SU-DHL-6 (cell line): ENCODE measurements at regions not wholly inside any gene's neighbourhood (a gene's known extent, or its start where the extent isn't known, plus 50 kb on each side); places are given as distances from the start of the nearest gene placed in this dataset.

Experiments used
- H2AFZ ChIP-seq: fragments of 200-600 bp; sonication (generic); 2 replicates; pipeline ENCODE4 v1.6.1; 2014; ENCODE audit warnings: low read depth, mild to moderate bottlenecking, moderate library complexity, mixed read lengths, antibody characterized with exemption, low read length; ENCODE audit not compliant: severe bottlenecking
- H3F3A ChIP-seq: fragments of 200-600 bp; shearing (Covaris generic); 2 replicates; pipeline ENCODE4 v1.6.0; 2016; ENCODE audit warnings: antibody characterized with exemption, mild to moderate bottlenecking; ENCODE audit not compliant: insufficient read depth
- H3K27ac ChIP-seq: fragments of 200-600 bp; sonication (generic); 2 replicates; pipeline ENCODE4 v1.5.1; 2016; ENCODE audit warnings: low read depth, mild to moderate bottlenecking, low read length, moderate library complexity, mixed read lengths
- H3K27me3 ChIP-seq: fragments of 200-600 bp; sonication (generic), shearing (Covaris generic); 2 replicates; pipeline ENCODE4 v1.6.0; 2014; ENCODE audit warnings: mild to moderate bottlenecking, low read length
- H3K36me3 ChIP-seq: fragments of 200-600 bp; sonication (generic); 2 replicates; pipeline ENCODE4 v1.6.1; 2014; ENCODE audit warnings: mild to moderate bottlenecking, low read length, mixed read lengths
- H3K4me2 ChIP-seq: fragments of 300-600, 200-600 bp; shearing (Covaris generic), sonication (generic); 2 replicates; pipeline ENCODE4 v1.6.0; 2014; ENCODE audit warnings: low read length, low read depth, mild to moderate bottlenecking; ENCODE audit not compliant: poor library complexity, severe bottlenecking
- H3K4me3 ChIP-seq: fragments of 200-600 bp; sonication (generic); 2 replicates; pipeline ENCODE4 v1.5.1; 2014; ENCODE audit warnings: antibody characterized with exemption, low read length, mild to moderate bottlenecking, mixed read lengths; ENCODE audit not compliant: insufficient read depth, poor library complexity, severe bottlenecking
- H3K79me2 ChIP-seq: fragments of 200-600 bp; sonication (generic); 2 replicates; pipeline ENCODE4 v1.6.1; 2014; ENCODE audit warnings: mild to moderate bottlenecking, low read length, moderate library complexity; ENCODE audit not compliant: insufficient read depth
- H3K9ac ChIP-seq: fragments of 200-600 bp; sonication (generic); 2 replicates; pipeline ENCODE4 v1.7.0; 2014; ENCODE audit warnings: mild to moderate bottlenecking, low read length
- H3K9me2 ChIP-seq: fragments of 200-600 bp; sonication (generic); replicated peaks from 2 replicates; pipeline ENCODE4 v1.6.1; 2014; ENCODE audit warnings: low read length; ENCODE audit not compliant: insufficient read depth
- H3K9me3 ChIP-seq: fragments of 200-600 bp; sonication (generic); 2 replicates; pipeline ENCODE4 v1.6.1; 2014; ENCODE audit warnings: low read length, mixed read lengths; ENCODE audit not compliant: insufficient read depth
- H4K20me1 ChIP-seq: fragments of 200-600 bp; sonication (generic); 2 replicates; pipeline ENCODE4 v1.6.1; 2014; ENCODE audit warnings: low read depth, mild to moderate bottlenecking, antibody characterized with exemption, low read length, moderate library complexity, mixed read lengths
- EZH2phosphoT487 ChIP-seq: fragments of 200-600 bp; sonication (generic), shearing (Covaris generic); conservative IDR thresholded peaks from 2 replicates; pipeline ENCODE4 v1.6.1; 2018; ENCODE audit warnings: mild to moderate bottlenecking, antibody characterized with exemption, low read length, moderate library complexity, mixed read lengths
- TF ChIP-seq, protein P1 (sequence below): fragments of 200-600 bp; sonication (generic); IDR thresholded peaks from one replicate; pipeline ENCODE4 v1.5.1; 2017; ENCODE audit warnings: antibody characterized with exemption, mild to moderate bottlenecking, low read length, moderate library complexity; ENCODE audit not compliant: insufficient read depth, poor library complexity, severe bottlenecking

DNA sequence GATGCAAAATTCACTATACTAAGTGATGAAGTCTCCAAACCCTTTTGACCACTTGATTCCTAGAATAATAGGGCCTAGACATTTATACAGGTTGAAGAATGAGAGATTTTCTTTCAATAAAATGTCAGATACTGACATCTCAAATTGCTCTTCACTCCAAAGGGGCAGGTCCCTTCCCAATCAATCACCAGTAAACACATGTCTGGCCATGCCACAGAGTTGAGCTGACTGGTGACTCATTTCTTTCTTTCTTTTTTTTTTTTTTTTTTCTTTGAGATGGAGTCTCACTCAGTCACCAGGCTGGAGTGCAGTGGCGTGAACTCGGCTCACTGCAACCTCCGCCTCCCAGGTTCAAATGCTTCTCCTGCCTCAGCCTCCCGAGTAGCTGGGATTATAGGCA lies 388.6 kb upstream of the BTBD3 start:
- Histone ChIP-seq H3K9ac (no peak overlapping the region), H3F3A (no peaks in the 10 kb centered on the region), H3K4me2 (no peak overlapping the region), H3K79me2 (no peaks in the 10 kb centered on the region), H3K27me3 (no peaks in the 10 kb centered on the region), H3K9me2 (no peaks in the 10 kb centered on the region), H3K27ac (no peak overlapping the region), H3K36me3 (no peaks in the 10 kb centered on the region), H2AFZ (no peak overlapping the region), H3K4me3 (no peak overlapping the region), H3K9me3 (no peaks in the 10 kb centered on the region), H4K20me1 (no peaks in the 10 kb centered on the region)
- no peak for TF ChIP-seq EZH2phosphoT487
- TF ChIP-seq, protein P1, sequence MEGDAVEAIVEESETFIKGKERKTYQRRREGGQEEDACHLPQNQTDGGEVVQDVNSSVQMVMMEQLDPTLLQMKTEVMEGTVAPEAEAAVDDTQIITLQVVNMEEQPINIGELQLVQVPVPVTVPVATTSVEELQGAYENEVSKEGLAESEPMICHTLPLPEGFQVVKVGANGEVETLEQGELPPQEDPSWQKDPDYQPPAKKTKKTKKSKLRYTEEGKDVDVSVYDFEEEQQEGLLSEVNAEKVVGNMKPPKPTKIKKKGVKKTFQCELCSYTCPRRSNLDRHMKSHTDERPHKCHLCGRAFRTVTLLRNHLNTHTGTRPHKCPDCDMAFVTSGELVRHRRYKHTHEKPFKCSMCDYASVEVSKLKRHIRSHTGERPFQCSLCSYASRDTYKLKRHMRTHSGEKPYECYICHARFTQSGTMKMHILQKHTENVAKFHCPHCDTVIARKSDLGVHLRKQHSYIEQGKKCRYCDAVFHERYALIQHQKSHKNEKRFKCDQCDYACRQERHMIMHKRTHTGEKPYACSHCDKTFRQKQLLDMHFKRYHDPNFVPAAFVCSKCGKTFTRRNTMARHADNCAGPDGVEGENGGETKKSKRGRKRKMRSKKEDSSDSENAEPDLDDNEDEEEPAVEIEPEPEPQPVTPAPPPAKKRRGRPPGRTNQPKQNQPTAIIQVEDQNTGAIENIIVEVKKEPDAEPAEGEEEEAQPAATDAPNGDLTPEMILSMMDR = no peak

DNA sequence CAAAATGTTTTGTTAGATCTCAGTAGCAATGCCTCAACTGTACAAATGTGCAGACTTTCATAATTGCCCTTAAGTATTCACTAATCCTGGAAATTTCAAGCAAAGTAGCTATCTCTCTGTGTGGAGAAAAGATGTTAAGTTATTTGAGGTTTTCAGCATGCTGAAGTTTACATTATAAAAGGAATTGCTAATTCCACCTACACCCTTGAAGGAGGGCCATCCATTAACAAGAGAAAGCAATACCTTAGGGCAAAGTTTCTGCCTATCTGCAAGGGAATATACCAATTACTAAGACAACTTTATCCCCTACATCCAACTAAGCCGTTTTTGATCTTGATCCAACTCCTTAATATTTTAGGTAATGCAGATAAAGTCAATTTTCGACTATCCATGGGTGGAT lies 380.7 kb upstream of the BTBD3 start:
- no peak overlapping the region for H3K4me3 ChIP-seq
- no peak overlapping the region for H3K9ac ChIP-seq
- no peaks in the 10 kb centered on the region for H3K27me3 ChIP-seq
- no peak overlapping the region for H3K4me2 ChIP-seq
- H3K9me2 ChIP-seq = no peaks in the 10 kb centered on the region
- H3K27ac ChIP-seq = no peak overlapping the region
- no peaks in the 10 kb centered on the region for H4K20me1 ChIP-seq
- H3F3A ChIP-seq = no peaks in the 10 kb centered on the region
- no peaks in the 10 kb centered on the region for H3K36me3 ChIP-seq
- no peaks in the 10 kb centered on the region for H3K9me3 ChIP-seq
- H3K79me2 ChIP-seq = no peaks in the 10 kb centered on the region
- TF ChIP-seq, protein P1 = no peak
- TF ChIP-seq EZH2phosphoT487 = no peak
- no peak overlapping the region for H2AFZ ChIP-seq

DNA sequence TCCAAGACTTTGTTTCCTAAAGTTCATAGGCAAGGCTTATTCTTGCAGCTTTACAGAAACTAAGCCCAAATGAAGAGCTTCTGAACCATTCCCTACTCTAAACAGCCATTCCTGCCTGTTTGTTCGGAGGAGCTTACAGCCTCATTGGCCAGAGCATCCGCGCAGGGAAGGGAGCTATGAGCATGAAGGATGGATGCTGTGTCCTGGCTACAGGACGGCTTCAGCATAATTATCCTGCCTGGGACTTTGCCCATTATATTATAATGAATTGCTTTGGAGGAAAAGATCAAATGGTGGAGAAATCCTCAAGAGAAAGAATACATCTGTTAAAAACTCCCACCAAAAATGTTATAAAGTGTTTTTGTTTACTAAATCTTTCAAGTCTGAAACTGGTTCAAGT lies 378.2 kb upstream of the BTBD3 start:
- Histone ChIP-seq H4K20me1 (no peaks in the 10 kb centered on the region), H3F3A (no peaks in the 10 kb centered on the region), H3K36me3 (no peaks in the 10 kb centered on the region), H3K9ac (no peak overlapping the region), H3K27me3 (no peaks in the 10 kb centered on the region), H3K79me2 (no peaks in the 10 kb centered on the region), H3K27ac (no peak overlapping the region), H3K9me2 (no peaks in the 10 kb centered on the region), H3K4me3 (no peak overlapping the region), H2AFZ (no peak overlapping the region), H3K9me3 (no peaks in the 10 kb centered on the region), H3K4me2 (no peak overlapping the region)
- TF ChIP-seq EZH2phosphoT487 = no peak
- TF ChIP-seq, protein P1 = no peak

DNA sequence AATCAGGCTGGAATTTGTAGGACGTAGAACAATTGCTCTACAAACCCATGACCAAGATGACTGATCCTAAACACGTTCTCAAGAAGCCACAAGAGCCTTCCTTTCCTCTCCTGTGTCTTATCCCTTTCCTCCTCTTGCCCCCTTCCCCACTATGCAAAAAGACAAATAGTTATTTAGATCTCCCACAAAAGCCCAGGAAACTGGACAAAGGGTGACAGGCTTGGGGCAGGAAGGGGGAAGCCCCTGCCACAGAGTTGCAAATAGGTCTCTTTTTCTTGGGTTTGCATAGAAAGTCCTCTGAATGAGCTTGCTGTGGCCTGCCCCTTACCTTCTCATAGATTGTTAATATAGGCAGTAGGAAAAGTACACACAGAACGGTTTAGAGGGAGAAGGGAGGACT lies 377.1 kb upstream of the BTBD3 start:
- H3K4me2 ChIP-seq = no peak overlapping the region
- no peak overlapping the region for H3K9ac ChIP-seq
- no peaks in the 10 kb centered on the region for H3F3A ChIP-seq
- H3K27ac ChIP-seq = no peak overlapping the region
- H3K9me2 ChIP-seq = no peaks in the 10 kb centered on the region
- H4K20me1 ChIP-seq = no peaks in the 10 kb centered on the region
- no peaks in the 10 kb centered on the region for H3K27me3 ChIP-seq
- H3K79me2 ChIP-seq = no peaks in the 10 kb centered on the region
- no peaks in the 10 kb centered on the region for H3K36me3 ChIP-seq
- H3K4me3 ChIP-seq = no peak overlapping the region
- TF ChIP-seq, protein P1 = no peak
- no peak for TF ChIP-seq EZH2phosphoT487
- H3K9me3 ChIP-seq = no peaks in the 10 kb centered on the region
- H2AFZ ChIP-seq = no peak overlapping the region
